Nephron (organoid): ENCODE measurements at regions not wholly inside any gene's neighbourhood (a gene's known extent, or its start where the extent isn't known, plus 50 kb on each side); places are given as distances from the start of the nearest gene placed in this dataset.

Experiments used
- H3K27ac Mint-ChIP-seq, 3 experiments: 2 replicates each; pipeline ENCODE4 v1.8.0; 2020; ENCODE audit warnings: mixed read lengths in 3 of 3, mild to moderate bottlenecking in 2 of 3, moderate library complexity in 1 of 3
- H3K27me3 Mint-ChIP-seq: 2 replicates; pipeline ENCODE4 v1.8.0; 2021; ENCODE audit warnings: low read depth, mild to moderate bottlenecking, moderate library complexity, mixed read lengths
- H3K36me3 Mint-ChIP-seq: 2 replicates; pipeline ENCODE4 v1.8.0; 2020; ENCODE audit warnings: low read depth, mixed read lengths
- H3K4me1 Mint-ChIP-seq: 2 replicates; pipeline ENCODE4 v1.8.0; 2020; ENCODE audit warnings: mixed read lengths
- H3K4me3 Mint-ChIP-seq, 3 experiments: 2 replicates each; pipeline ENCODE4 v1.8.0; 2020; ENCODE audit warnings: mild to moderate bottlenecking in 3 of 3, mixed read lengths in 3 of 3, moderate library complexity in 2 of 3
- H3K9me3 Mint-ChIP-seq: 2 replicates; pipeline ENCODE4 v1.8.0; 2020; ENCODE audit warnings: mixed read lengths
- CTCF ChIP-seq, 3 experiments: fragments of 200-600 bp; sonication (generic); IDR thresholded peaks; one replicate each; pipeline ENCODE4 v1.5.0; 2021; ENCODE audit warnings: antibody characterized with exemption in 3 of 3; ENCODE audit not compliant: unreplicated experiment in 3 of 3

- Mint-ChIP-seq H3K4me1 (no peaks in the 10 kb centered on the region), H3K4me3 (no peak overlapping the region), H3K27ac (no peak overlapping the region), H3K36me3 (no peaks in the 10 kb centered on the region), H3K27me3 (no peaks in the 10 kb centered on the region), H3K9me3 (no peaks in the 10 kb centered on the region)
- TF ChIP-seq CTCF (IDR thresholded peaks at IDR 0.05; ENCODE audit: unreplicated experiment in 3 of 3): no peak
Observed at GRCh38 chr2:13474538-13474937, 757.8 kb downstream of the TRIB2 start.

- TF ChIP-seq CTCF (IDR thresholded peaks at IDR 0.05; ENCODE audit: unreplicated experiment in 3 of 3): no peak
Observed at GRCh38 chr2:13480057-13480456, 763.3 kb downstream of the TRIB2 start.

GRCh38 chr2:13481201-13481600 lies 764.5 kb downstream of the TRIB2 start:
- TF ChIP-seq CTCF (IDR thresholded peaks at IDR 0.05; ENCODE audit: unreplicated experiment in 3 of 3): no peak
- no peaks in the 10 kb centered on the region for H3K9me3 Mint-ChIP-seq
- no peaks in the 10 kb centered on the region for H3K36me3 Mint-ChIP-seq
- H3K4me3 Mint-ChIP-seq: no peak overlapping the region
- H3K4me1 Mint-ChIP-seq: no peaks in the 10 kb centered on the region
- no peaks in the 10 kb centered on the region for H3K27me3 Mint-ChIP-seq
- H3K27ac Mint-ChIP-seq: no peak overlapping the region

More at GRCh38 chr2:13480057-13480456, 763.3 kb downstream of the TRIB2 start:
- Mint-ChIP-seq H3K36me3 (no peaks in the 10 kb centered on the region), H3K4me1 (no peaks in the 10 kb centered on the region), H3K27ac (no peak overlapping the region), H3K9me3 (no peaks in the 10 kb centered on the region), H3K27me3 (no peaks in the 10 kb centered on the region), H3K4me3 (no peak overlapping the region)

GRCh38 chr2:13485256-13485655 lies 768.5 kb downstream of the TRIB2 start:
- H3K36me3 Mint-ChIP-seq: no peaks in the 10 kb centered on the region
- no peak overlapping the region for H3K27ac Mint-ChIP-seq
- no peaks in the 10 kb centered on the region for H3K27me3 Mint-ChIP-seq
- H3K4me3 Mint-ChIP-seq: no peak overlapping the region
- no peaks in the 10 kb centered on the region for H3K4me1 Mint-ChIP-seq
- TF ChIP-seq CTCF (IDR thresholded peaks at IDR 0.05; ENCODE audit: unreplicated experiment in 3 of 3): no peak
- no peaks in the 10 kb centered on the region for H3K9me3 Mint-ChIP-seq

GRCh38 chr2:13488965-13489364 lies 772.2 kb downstream of the TRIB2 start:
- no peaks in the 10 kb centered on the region for H3K27me3 Mint-ChIP-seq
- no peak overlapping the region for H3K4me3 Mint-ChIP-seq
- H3K9me3 Mint-ChIP-seq: no peaks in the 10 kb centered on the region
- H3K4me1 Mint-ChIP-seq: no peaks in the 10 kb centered on the region
- H3K36me3 Mint-ChIP-seq: no peaks in the 10 kb centered on the region
- H3K27ac Mint-ChIP-seq: no peak overlapping the region
- no peak for TF ChIP-seq CTCF (IDR thresholded peaks at IDR 0.05; ENCODE audit: unreplicated experiment in 3 of 3)

GRCh38 chr2:13492262-13492661 lies 775.5 kb downstream of the TRIB2 start:
- Mint-ChIP-seq H3K27me3 (no peaks in the 10 kb centered on the region), H3K4me3 (no peak overlapping the region), H3K36me3 (no peaks in the 10 kb centered on the region), H3K27ac (no peak overlapping the region), H3K4me1 (no peaks in the 10 kb centered on the region), H3K9me3 (no peaks in the 10 kb centered on the region)
- no peak for TF ChIP-seq CTCF (IDR thresholded peaks at IDR 0.05; ENCODE audit: unreplicated experiment in 3 of 3)
